ENCODE measurements at regions not wholly inside any gene's neighbourhood (a gene's known extent, or its start where the extent isn't known, plus 50 kb on each side); places are given as distances from the start of the nearest gene placed in this dataset.

DNA sequence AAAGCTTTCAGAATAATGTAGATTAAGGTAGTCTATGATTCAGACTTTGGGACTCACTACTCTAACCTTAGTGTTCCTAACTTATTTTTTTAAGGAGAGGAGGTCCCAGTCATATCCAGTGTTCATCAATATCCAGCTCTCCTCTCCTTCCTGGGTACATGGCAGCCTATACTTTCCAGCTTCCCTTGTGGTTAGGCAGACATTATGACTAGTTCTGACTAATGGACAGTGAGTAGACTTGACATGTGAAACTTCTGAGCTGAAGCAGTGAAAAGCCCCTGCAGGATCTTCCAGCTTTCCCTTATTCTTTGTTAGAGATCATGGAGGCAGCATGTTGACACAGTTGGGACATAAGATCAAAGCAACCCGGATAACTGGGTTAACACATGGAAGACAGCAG, 144.2 kb downstream of the PTPRU start:
- no peak for DNase-seq

DNA sequence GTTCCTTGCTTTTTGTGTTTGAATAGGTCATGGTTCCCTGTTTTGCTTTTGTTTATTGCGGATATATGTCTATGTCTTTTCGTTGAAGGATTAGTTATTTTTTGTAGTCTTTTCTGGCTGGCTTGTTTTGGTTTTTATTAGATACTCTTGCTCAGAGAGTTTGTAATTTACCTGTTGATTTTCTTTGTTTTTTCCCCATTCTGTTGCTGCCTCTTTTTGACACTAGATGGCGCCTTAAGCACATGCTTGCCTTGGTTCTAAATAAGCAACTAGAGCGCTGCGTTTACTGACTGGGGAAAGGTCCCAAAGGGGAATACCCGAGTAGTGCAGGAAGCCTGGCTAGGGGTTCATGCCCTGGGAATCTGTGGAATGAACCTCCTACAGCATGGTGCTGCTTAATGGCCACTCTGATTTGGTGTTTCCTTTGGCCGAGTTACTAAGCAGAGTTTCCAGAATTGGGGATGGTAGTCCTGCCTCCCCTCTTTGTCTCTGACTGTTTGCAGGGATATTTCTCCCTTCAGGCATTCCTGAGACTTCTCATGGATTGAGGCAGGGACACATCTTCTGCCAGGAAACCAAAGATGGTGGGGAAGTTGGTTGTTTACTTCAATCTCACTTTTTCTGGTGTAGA, 143.2 kb downstream of the PTPRU start:
- DNase-seq: no peak
